Pancreas (tissue), 10 donors: ENCODE measurements at regions not wholly inside any gene's neighbourhood (a gene's known extent, or its start where the extent isn't known, plus 50 kb on each side); places are given as distances from the start of the nearest gene placed in this dataset.
A peak's percentile ranks its signal among the peaks of the same experiment; 100 is the strongest.
"Not testable (repeated sequence)": the region's sequence is repeated elsewhere in the genome, so short reads cannot be mapped to it uniquely, and the experiment has no call there.

ENCODE experiments used
- ATAC-seq, 4 donors: fragments of 200-7000 bp; cut with Tn5 transposase; one replicate each; pipeline versions ENCODE4 v1.8.0 to v1.9.1; 2020; ENCODE audit warnings: mild to moderate bottlenecking in 4 of 4, moderate library complexity in 4 of 4
- DNase-seq, 6 donors: peaks; one replicate each; pipeline ENCODE4 v3.0.0-alpha.2; 2020
- FAIRE-seq: peaks from 2 replicates; lab custom pipeline; 2012; peaks lifted over from hg19 to GRCh38; lab: Jason Lieb, UNC
- H3K27ac ChIP-seq, 4 donors: fragments of 200-600 bp; sonication (generic); 1 replicate in 3 of 4; 2 replicates in 1 of 4; pipeline versions ENCODE4 v1.5.0 to v1.8.0; 2020
- H3K27me3 ChIP-seq, 4 donors: fragments of 200-600 bp; one replicate each; pipeline ENCODE4 v1.8.0; 2021
- H3K36me3 ChIP-seq, 3 donors: fragments of 200-600 bp; sonication (generic) in 1 of 3; one replicate each; pipeline versions ENCODE4 v1.5.0 to v1.8.0; 2020 to 2021
- H3K4me1 ChIP-seq, 3 donors: fragments of 200-600 bp; one replicate each; pipeline ENCODE4 v1.8.0; 2021
- H3K4me3 ChIP-seq, 4 donors: fragments of 200-600 bp; sonication (generic) in 2 of 4; one replicate each; pipeline versions ENCODE4 v1.5.0 to v1.8.0; 2020 to 2021
- H3K9me3 ChIP-seq, 4 donors: fragments of 200-600 bp; one replicate each; pipeline ENCODE4 v1.8.0; 2021
- WGBS, 2 donors: extraction: QIAGEN DNeasy Blood & Tissue Kit; methylation state at CpG; one replicate each; pipeline ENCODE4 v1.1.7; 2013; 5-methylcytosine and 5-hydroxymethylcytosine counted together
- intact Hi-C, 3 donors: fragments of 100-400 bp; cut with DNase I; formaldehyde crosslinking; loops; one replicate each; pipeline versions ENCODE4 v1.11.1 to v1.14.2; 2022
- TF ChIP-seq, protein P1 (sequence below), 4 donors: fragments of 200-600 bp; sonication (generic) in 3 of 4; IDR thresholded peaks; one replicate each; pipeline versions ENCODE4 v1.5.0 to v1.8.0; 2021; ENCODE audit warnings: antibody characterized with exemption in 4 of 4
- donor health status: healthy with polysubstance abuse.
- donor health status: DM: no; HTN: no; CAD: no; lungs with moderate emphysema.
- donor health status: DM: no; HTN: no; CAD: no.
- donor health status: control.
- donor health status: control.
- donor health status: Bipolar disorder and iron deficiency.
- donor health status: DM: yes; HTN: yes; CAD: no.
- donor health status: DM: no; HTN: no; CAD: no.
- donor health status: DM: no; HTN: no; CAD: no.
- donor health status: DM: yes; HTN: yes; CAD: no.

DNA sequence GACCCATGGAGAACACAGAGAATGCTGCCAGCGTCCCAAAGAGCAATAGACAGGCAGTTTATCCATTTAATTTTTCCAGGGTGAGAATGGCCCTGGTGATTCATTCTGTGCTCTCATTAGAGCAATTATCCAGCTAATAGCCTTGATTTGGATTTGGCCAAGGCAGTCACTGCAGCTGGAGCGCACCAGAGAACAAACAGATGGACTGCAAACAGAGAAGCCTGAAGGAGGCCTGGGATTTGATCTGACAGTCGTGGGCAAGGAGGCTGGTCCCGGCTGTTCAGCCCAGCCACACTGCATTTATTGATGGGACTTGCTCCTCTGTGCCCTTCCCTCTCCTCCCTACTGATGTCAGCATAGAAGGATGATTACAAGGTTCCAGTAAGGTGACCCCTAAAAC is 353.9 kb upstream of the C1orf174 start:
- DNase-seq (no peak), ATAC-seq (peak in 2 of 4 donors; percentile 28 to 57), FAIRE-seq (no peak)
- Histone ChIP-seq H3K27me3 (no peaks in the 10 kb centered on the region), H3K4me1 (no peaks in the 10 kb centered on the region), H3K27ac (no peak overlapping the region), H3K36me3 (no peaks in the 10 kb centered on the region), H3K9me3 (no peaks in the 10 kb centered on the region), H3K4me3 (no peak overlapping the region)
- intact Hi-C loops, result no loop called here
- WGBS, 2 donors, result 43 to 59% methylated on average over 4 of the region's 4 CpGs
- TF ChIP-seq, protein P1, sequence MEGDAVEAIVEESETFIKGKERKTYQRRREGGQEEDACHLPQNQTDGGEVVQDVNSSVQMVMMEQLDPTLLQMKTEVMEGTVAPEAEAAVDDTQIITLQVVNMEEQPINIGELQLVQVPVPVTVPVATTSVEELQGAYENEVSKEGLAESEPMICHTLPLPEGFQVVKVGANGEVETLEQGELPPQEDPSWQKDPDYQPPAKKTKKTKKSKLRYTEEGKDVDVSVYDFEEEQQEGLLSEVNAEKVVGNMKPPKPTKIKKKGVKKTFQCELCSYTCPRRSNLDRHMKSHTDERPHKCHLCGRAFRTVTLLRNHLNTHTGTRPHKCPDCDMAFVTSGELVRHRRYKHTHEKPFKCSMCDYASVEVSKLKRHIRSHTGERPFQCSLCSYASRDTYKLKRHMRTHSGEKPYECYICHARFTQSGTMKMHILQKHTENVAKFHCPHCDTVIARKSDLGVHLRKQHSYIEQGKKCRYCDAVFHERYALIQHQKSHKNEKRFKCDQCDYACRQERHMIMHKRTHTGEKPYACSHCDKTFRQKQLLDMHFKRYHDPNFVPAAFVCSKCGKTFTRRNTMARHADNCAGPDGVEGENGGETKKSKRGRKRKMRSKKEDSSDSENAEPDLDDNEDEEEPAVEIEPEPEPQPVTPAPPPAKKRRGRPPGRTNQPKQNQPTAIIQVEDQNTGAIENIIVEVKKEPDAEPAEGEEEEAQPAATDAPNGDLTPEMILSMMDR (IDR thresholded peaks at IDR 0.05), result no peak

DNA sequence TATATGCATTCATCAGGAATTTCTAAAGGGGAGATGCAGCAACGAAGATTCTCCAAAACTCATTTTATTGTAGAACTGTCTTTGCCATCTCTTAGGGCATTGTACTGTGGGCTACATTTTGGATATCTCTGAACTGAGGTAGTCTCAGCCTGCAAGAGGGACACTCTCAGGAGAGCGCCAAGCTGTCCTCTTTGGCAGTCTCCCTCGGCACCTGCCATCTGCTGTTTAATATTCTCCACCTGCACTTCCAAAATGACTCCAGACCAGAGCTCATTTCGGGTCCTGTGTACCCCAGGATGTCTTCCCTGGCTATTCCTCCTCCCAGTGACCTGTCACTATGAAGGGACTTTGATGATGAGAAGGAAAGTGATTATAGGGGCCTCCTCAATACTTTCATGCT is 356.3 kb upstream of the C1orf174 start:
- intact Hi-C loops, result no loop called here
- ATAC-seq, result no peak

DNA sequence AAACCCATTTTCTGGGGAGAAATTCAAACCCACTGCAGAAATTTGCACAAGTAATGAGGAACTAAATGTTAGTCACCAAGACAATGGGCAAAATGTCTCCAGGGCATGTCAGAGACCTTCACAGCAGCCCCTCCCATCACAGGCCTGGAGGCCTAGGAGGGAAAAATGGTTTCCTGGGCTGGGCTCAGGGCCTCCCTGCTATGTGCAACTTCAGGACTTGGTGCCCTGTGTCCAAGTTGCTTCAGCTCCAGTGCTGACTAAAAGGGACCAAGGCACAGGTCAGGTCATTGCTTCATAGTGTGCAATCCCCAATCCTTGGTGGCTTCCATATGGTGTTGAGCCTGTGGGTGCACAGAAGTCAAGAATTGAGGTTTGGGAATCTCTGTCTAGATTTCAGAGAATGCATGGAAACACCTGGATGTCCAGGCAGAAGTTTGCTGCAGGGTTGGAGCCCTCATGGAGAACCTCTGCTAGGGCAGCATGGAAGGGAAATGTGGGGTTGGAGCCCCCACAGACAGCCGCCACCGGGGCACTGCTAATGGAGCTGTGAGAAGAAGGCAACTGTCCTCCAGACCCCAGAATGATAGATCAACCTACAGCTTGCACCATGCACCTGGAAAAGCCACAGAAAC is 358.2 kb upstream of the C1orf174 start:
- H3K9me3 ChIP-seq, FAIRE-seq, ATAC-seq, H3K27ac ChIP-seq, H3K4me1 ChIP-seq, H3K36me3 ChIP-seq, H3K4me3 ChIP-seq, intact Hi-C loops, DNase-seq, H3K27me3 ChIP-seq: not testable (repeated sequence)
- WGBS, 2 donors, result 66 to 68% methylated on average over 2 of the region's 2 CpGs

More for the DNA sequence above, 356.3 kb upstream of the C1orf174 start:
- Histone ChIP-seq H3K36me3 (no peaks in the 10 kb centered on the region), H3K4me3 (no peak overlapping the region), H3K4me1 (no peaks in the 10 kb centered on the region), H3K9me3 (no peaks in the 10 kb centered on the region), H3K27ac (no peak overlapping the region), H3K27me3 (no peaks in the 10 kb centered on the region)
- FAIRE-seq (no peak), DNase-seq (no peak)
- TF ChIP-seq, protein P1 (IDR thresholded peaks at IDR 0.05), result no peak
- WGBS, 2 donors, result 54 to 60% methylated on average over 4 of the region's 4 CpGs

DNA sequence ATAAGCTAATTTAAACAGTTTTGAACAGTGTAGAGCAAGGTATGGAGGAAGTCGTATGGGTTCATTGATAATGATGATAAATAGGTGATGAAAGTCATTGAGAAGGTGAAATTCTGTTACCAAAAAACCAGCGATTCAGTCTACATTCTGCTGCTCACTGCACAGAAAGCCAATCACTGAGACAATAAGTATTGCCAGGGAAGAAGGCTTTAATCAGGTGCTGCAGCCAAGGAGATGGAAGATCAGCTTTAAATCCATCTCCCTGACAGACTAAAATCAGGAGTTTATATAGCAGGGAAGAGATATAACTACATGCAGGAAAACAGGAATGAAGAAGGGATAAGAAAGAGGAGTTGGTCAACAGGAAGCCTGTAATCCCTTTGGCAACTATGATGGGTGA is 361.3 kb upstream of the C1orf174 start:
- intact Hi-C loops, result no loop called here
- Histone ChIP-seq H3K36me3 (no peaks in the 10 kb centered on the region), H3K27me3 (no peaks in the 10 kb centered on the region), H3K27ac (no peak overlapping the region), H3K9me3 (no peaks in the 10 kb centered on the region), H3K4me1 (no peaks in the 10 kb centered on the region), H3K4me3 (no peak overlapping the region)
- DNase-seq (no peak), FAIRE-seq (no peak), ATAC-seq (no peak)
- TF ChIP-seq, protein P1 (IDR thresholded peaks at IDR 0.05), result no peak
- 59 to 65% methylated on average over 2 of the region's 2 CpGs for WGBS, 2 donors

DNA sequence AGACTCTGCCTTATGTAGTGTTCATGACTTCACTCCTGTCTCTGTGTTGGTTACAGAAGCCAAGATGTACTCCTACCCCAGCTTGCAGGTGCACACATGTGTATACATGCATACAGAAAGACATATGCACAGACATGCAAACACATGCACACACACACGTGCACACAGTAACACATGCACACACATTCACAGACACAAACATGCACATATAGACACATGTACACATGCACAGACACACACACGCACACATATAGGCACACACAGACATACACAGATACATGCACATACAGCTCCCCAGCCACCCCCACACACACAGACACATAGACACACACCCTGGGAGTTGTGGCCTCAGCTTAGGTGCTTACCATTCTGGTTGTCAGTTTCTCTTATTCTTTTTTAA is 362.6 kb upstream of the C1orf174 start:
- H3K9me3 ChIP-seq, result no peaks in the 10 kb centered on the region
- intact Hi-C loops, result no loop called here
- no peaks in the 10 kb centered on the region for H3K4me1 ChIP-seq
- no peak overlapping the region for H3K4me3 ChIP-seq
- TF ChIP-seq, protein P1 (IDR thresholded peaks at IDR 0.05), result no peak
- H3K27me3 ChIP-seq, result no peaks in the 10 kb centered on the region
- H3K36me3 ChIP-seq, result no peaks in the 10 kb centered on the region
- DNase-seq, result no peak
- FAIRE-seq, result no peak
- WGBS, 2 donors, result 63 to 91% methylated on average over 2 of the region's 2 CpGs
- no peak for ATAC-seq
- H3K27ac ChIP-seq, result no peak overlapping the region
